ENCODE measurements at regions not wholly inside any gene's neighbourhood (a gene's known extent, or its start where the extent isn't known, plus 50 kb on each side); places are given as distances from the start of the nearest gene placed in this dataset.
A peak's percentile ranks its signal among the peaks of the same experiment; 100 is the strongest.

DNA sequence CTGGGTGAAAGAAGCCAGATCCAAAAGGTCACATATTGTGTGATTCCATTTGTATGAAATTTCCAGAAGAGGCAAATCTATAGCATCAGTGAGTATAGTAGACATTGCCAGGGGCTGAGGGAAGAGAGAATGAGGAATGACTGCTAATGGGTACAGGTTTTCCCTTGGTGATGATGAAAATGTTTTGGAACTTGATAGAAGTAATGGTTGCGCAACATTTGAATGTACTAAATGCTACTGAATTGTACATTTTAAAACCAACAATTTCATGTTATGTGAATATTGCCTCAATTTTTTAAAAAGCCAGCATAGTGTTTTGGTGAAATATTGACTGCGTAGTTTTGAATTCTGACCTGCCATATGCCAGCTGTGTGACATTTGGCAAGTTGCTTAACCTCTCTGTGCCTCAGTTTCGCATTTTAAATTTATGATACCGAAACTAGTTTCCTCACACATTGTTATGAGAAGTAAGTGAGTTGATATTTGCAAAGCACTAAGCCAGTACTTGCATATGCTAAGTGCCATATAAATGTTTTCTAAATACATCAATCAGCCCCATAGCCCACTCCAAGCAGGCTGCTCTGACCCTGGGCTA, 75.4 kb upstream of the TMEM45B start:
- peaks cover 11% of the 10 kb centered on the region for H3K9me3 ChIP-seq (ENCODE audit: severe bottlenecking)
- H3K36me3 ChIP-seq, result no peaks in the 10 kb centered on the region
- peaks cover 69% of the 10 kb centered on the region for H3K27me3 ChIP-seq (ENCODE audit: insufficient read depth, low read depth, severe bottlenecking)
- TF ChIP-seq, protein P1, sequence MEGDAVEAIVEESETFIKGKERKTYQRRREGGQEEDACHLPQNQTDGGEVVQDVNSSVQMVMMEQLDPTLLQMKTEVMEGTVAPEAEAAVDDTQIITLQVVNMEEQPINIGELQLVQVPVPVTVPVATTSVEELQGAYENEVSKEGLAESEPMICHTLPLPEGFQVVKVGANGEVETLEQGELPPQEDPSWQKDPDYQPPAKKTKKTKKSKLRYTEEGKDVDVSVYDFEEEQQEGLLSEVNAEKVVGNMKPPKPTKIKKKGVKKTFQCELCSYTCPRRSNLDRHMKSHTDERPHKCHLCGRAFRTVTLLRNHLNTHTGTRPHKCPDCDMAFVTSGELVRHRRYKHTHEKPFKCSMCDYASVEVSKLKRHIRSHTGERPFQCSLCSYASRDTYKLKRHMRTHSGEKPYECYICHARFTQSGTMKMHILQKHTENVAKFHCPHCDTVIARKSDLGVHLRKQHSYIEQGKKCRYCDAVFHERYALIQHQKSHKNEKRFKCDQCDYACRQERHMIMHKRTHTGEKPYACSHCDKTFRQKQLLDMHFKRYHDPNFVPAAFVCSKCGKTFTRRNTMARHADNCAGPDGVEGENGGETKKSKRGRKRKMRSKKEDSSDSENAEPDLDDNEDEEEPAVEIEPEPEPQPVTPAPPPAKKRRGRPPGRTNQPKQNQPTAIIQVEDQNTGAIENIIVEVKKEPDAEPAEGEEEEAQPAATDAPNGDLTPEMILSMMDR (IDR thresholded peaks at IDR 0.05; ENCODE audit: low read depth, low read length), result no peak
- no peak overlapping the region for H3K27ac ChIP-seq
- no peak overlapping the region for H3K4me3 ChIP-seq (ENCODE audit: low read depth, low read length)
- DNase-seq, result no peak

DNA sequence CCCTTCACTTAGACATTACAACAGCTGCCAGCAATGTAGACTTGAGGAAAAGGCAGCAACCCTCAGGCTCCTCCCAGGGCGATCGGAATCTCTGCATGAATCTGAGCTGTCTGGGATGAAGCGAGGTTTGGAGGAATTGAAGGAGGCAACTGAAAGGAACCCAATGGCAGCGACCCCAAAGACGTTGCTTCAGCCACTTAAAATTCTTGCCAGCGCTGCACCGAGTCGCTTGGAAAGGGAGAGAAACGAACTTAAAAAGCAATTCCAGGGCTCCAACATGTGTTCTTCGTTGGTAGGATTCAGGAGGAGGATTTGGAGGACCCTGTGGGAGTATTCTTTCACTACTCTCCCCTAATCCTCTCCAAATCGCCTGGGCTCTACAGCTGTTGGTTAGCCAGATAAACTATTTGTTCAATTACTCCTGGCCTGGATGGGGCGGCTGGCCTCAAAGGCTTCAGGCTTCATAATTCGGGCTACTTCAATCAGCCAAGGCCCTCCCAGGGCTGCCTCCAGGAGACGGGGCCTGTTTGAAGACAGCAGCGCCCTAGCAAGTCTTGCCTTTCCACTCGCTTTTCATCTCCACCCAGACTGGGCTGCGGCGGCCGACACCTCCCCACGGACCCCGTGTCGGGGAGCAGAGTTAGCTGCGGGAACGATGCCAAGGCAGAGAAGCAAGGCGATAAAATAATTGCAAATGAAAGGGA, 72.4 kb upstream of the TMEM45B start:
- Histone ChIP-seq H3K27me3 (ENCODE audit: insufficient read depth, low read depth, severe bottlenecking) (peaks cover 68% of the 10 kb centered on the region), H3K9me3 (ENCODE audit: severe bottlenecking) (no peaks in the 10 kb centered on the region), H3K4me3 (ENCODE audit: low read depth, low read length) (no peak overlapping the region), H3K36me3 (no peaks in the 10 kb centered on the region), H3K27ac (no peak overlapping the region)
- DNase-seq, result no peak
- TF ChIP-seq, protein P1 (IDR thresholded peaks at IDR 0.05; ENCODE audit: low read depth, low read length), result no peak

DNA sequence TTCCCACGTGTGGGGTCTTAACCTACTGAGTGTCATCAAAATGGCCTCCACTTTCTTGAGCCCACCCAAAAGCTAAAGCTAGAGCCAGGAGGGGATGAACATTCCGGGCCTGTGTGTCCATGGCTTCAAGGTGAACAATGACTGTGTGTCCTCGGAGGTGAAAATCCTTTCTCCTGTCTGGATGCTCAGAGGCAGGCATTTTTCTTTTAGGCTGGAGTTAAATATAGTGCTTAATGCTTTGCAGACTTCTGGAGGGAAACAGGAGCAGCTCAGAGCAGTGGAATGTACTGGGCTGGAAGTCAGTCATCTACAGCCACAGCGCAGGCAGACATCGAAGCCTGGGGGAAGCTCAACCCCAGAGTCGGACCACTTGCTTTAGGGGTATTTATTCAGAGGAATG, 68.6 kb upstream of the TMEM45B start:
- Histone ChIP-seq H3K9me3 (ENCODE audit: severe bottlenecking) (no peaks in the 10 kb centered on the region), H3K4me3 (ENCODE audit: low read depth, low read length) (no peak overlapping the region), H3K27ac (no peak overlapping the region), H3K27me3 (ENCODE audit: insufficient read depth, low read depth, severe bottlenecking) (peaks cover 65% of the 10 kb centered on the region), H3K36me3 (no peaks in the 10 kb centered on the region)
- TF ChIP-seq, protein P1 (IDR thresholded peaks at IDR 0.05; ENCODE audit: low read depth, low read length), result no peak
- no peak for DNase-seq

DNA sequence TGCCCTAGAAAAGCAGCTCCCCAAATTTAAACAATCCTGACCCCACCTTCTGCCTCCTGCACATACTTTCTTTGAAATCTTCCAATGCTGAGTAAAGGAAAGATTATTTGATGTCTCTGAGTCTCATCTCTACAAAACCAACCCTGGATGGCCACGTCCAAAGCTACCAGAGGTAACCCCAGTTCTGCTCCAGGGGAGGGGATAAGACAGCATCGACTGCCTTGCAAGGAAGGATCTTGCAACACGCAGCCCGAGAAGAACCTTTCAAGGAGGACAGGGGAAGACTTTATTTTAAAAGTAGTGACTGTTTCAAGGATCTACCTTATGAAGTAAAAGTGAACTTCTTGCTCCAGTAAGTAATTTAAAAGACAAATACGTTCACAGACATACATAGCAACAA, 66.5 kb upstream of the TMEM45B start:
- H3K4me3 ChIP-seq (ENCODE audit: low read depth, low read length), result no peak overlapping the region
- H3K36me3 ChIP-seq, result no peaks in the 10 kb centered on the region
- TF ChIP-seq, protein P1 (IDR thresholded peaks at IDR 0.05; ENCODE audit: low read depth, low read length), result no peak
- no peak overlapping the region for H3K27ac ChIP-seq
- peaks cover 54% of the 10 kb centered on the region for H3K27me3 ChIP-seq (ENCODE audit: insufficient read depth, low read depth, severe bottlenecking)
- DNase-seq, result no peak
- no peaks in the 10 kb centered on the region for H3K9me3 ChIP-seq (ENCODE audit: severe bottlenecking)

DNA sequence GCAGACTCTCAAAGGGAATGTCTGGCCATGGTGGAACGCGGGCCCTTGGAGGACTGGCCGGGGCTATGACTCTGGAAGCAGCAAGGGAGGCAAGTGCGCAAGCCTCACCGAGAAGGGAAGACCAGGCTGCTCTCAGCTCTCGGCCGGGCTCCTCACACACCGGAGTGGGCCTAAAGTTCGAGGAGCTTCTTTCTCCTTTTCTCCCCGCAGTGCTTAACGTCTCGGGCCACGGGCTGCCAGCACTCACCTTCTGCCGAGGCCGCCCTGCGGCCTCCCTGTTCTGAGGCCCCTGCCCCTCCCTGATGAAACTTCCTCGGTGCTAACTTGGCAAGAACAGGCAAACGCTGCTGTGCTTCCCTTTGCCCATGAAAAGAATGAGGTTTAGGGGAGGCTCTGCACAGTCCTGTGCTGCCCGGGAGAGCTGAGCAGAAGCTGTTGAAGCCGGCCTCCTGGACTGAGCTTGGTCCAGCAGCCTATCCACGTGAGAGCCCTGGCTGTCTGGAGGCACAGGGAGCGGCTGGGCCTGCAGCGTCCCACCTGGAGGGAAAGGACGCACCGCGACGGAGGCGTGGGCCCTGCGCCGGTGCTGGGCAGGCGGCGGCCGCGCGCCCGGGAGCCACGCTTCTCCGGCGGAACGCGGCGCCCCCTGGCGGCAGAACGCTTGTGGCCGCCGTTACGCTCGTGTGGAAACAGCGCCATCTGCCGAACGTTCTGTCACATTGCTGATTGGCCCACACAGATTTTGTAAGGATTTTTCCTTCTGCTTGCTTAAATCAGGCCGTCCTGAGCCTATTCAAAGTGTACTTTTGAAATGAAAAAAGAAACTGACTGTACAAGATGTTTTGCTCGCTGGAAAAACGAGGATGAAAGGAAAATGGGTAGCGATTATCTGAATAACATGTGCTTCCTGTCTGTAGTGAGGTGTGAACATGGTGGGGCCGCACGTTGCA, 65.0 kb upstream of the TMEM45B start:
- peaks cover 48% of the 10 kb centered on the region for H3K27me3 ChIP-seq (ENCODE audit: insufficient read depth, low read depth, severe bottlenecking)
- TF ChIP-seq, protein P1 (IDR thresholded peaks at IDR 0.05; ENCODE audit: low read depth, low read length), result peak; percentile 93
- H3K27ac ChIP-seq, result no peak overlapping the region
- no peak overlapping the region; the same call in 1 of the 2 replicates for H3K4me3 ChIP-seq (ENCODE audit: low read depth, low read length)
- H3K9me3 ChIP-seq (ENCODE audit: severe bottlenecking), result no peaks in the 10 kb centered on the region
- DNase-seq, result peak; percentile 59
- H3K36me3 ChIP-seq, result no peaks in the 10 kb centered on the region
